ENCODE measurements at regions not wholly inside any gene's neighbourhood (a gene's known extent, or its start where the extent isn't known, plus 50 kb on each side); places are given as distances from the start of the nearest gene placed in this dataset.

- no peak for DNase-seq
Observed at GRCh38 chr6:168384045-168385036, 56.6 kb upstream of the SMOC2 start.

- DNase-seq, result no peak
Observed at GRCh38 chr6:168385037-168385759, 55.8 kb upstream of the SMOC2 start.

GRCh38 chr6:168385858-168386735, 54.9 kb upstream of the SMOC2 start:
- no peak for DNase-seq

- DNase-seq, result no peak
Observed at GRCh38 chr6:168386973-168387372, 54.0 kb upstream of the SMOC2 start.

DNA sequence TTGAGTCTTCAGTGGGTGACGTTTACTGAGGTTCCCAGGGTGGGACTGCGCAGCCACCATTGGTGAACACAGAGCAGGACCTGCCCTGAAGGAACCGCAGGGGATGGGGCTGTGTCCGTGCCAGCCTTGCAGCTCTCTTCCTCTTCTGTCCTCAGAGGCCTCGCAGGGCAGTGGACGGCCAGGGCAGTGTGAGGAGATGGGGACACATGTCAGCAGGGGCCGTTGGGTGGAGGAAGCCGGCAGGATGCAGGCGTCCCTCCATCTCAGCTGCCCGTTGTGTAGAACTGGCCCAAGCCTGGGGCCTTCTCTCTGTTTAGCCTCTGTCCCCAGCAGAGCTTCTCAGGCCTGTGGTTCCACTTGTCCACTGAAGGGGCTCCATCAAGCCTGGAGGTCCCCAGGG, 53.6 kb upstream of the SMOC2 start:
- DNase-seq, result no peak

- DNase-seq, result no peak
Observed at GRCh38 chr6:168387911-168388310, 53.1 kb upstream of the SMOC2 start.

DNA sequence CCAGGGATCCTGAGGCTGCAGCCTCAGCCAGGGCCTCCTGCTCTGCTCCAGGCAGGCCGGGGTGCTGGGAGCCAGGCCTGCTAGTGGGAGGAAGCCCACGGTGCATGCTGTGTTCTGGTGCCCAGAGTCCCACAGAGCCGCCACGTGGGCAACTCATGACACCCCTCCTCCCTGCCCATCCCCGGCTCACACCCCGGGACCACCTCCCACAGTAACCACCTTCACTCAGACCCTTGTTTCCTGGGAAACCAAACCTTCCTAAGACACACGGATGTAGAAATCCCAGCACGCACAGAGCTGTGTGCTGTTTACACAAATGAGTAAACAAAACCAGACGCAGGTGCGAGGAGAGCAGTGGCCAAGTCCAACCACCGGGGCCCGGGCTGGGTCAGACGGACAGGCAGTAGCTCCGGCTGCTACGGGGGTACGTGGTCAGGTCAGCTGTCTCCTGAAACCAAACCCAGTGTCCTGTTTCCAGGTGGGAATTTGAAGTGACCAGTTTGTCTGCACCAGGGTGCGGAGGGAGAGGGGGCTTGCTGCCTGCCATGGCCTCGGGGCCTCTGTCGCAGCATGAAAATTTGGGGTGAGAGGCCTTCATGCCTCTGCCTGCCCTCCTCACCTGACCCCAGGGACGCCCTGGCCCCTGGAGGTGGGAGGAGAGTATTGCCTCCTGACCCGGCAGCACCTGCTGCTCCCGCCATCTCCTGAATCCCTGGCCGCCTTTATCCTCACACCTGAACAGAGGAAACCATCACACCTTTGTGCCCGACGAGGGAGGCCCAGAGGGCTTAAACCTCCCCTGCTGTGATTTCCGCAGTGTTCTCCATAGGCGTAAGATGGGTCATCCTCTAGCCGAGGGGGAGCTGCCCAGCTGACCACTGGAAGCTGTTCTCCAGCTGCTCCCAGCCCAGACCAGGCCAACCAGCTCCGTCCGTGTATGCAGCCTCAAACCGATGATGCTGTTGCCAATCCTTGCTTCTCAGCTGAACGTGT, 52.0 kb upstream of the SMOC2 start:
- no peak for DNase-seq

DNA sequence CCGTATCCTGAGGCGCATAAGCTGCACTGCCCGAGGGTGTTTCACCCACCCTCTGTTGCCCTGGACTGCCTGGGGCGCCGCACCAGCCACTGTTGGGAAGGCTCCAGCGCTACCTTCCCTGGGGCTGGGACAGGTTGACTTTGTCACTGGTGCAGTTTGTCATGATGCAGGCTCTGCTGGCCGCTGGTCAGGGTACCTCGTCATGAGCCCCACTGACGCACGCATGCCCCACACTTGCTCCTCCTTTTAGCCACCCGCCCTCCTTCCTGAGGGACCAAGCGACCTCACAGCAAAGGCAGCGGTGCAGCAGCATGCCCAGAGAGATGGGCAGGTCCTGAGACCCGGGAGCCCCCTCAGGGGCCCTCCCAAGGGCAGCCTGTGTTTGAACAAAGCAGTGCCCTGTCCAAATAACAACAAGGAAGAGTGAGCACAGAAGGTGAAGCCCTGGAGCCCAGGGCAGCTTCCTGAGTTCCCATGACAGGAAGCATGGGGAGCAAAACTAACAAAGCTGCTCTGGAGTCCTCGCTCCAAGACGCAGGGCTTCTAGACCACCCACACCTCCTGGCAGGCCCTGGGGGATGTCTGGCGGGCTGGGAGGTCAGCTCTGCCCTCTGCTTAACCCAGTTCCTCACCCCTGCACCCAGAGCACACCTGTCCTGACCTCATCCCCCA, 50.1 kb upstream of the SMOC2 start:
- DNase-seq, result no peak
